ENCODE measurements at regions not wholly inside any gene's neighbourhood (a gene's known extent, or its start where the extent isn't known, plus 50 kb on each side); places are given as distances from the start of the nearest gene placed in this dataset.
A peak's percentile ranks its signal among the peaks of the same experiment; 100 is the strongest.

DNA sequence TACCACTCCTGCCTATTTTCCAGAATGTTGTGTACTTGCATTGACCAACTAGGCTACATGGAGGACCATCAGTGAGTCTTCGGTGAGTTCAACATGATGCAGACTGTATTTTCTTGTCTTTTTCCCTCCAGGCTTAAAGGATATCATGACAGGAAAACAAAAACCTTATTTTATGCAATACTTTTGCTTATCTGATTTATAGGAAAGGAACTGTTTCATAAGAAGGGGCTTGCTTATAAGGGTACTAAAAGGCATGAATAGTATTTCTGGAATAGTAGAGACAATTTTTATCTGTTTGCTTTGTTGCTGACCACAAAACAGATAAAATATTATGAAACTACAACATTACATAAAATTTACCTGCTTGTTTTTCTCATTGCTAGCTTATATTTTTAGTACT, 374.7 kb downstream of the KLF5 start:
- DNase-seq = no peak
- H3K9me3 ChIP-seq (replicated peaks; ENCODE audit: control insufficient read depth, low read depth, low read length) = peaks cover 10% of the 10 kb centered on the region
- 100% methylated on average over 1 of the region's 1 CpG for WGBS (ENCODE audit: insufficient coverage)
- H3K27me3 ChIP-seq (ENCODE audit: control insufficient read depth, insufficient read depth, low read length) = no peaks in the 10 kb centered on the region
- no peak overlapping the region for H3K4me3 ChIP-seq (ENCODE audit: low read length)
- H3K36me3 ChIP-seq (ENCODE audit: control insufficient read depth, insufficient read depth, low read length) = no peaks in the 10 kb centered on the region
- H3K27ac ChIP-seq (ENCODE audit: low read length) = no peak overlapping the region
- H3K4me1 ChIP-seq (ENCODE audit: control insufficient read depth, insufficient read depth, low read length) = no peaks in the 10 kb centered on the region

DNA sequence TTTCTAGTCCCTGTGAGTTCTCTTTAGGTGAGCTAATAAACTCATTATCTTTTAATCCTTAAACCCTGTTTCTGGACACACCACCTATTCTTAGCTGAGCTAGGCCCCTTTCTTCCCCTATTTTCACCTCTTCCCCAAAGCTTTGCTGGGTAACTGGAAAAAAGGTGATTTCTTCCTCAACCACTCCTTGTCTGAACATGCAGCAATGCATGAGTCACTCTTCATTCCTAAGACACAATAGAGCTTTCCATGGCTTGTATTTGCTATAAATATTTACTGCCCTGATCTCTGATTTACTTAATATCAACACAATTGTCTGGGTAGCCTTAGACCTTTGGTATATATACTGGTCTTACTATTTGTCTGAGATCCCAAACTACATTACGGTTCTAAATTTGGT, 370.9 kb downstream of the KLF5 start:
- no peak for DNase-seq
- Histone ChIP-seq H3K27ac (ENCODE audit: low read length) (no peak overlapping the region), H3K27me3 (ENCODE audit: control insufficient read depth, insufficient read depth, low read length) (no peaks in the 10 kb centered on the region), H3K4me1 (ENCODE audit: control insufficient read depth, insufficient read depth, low read length) (no peaks in the 10 kb centered on the region), H3K4me3 (ENCODE audit: low read length) (no peak overlapping the region), H3K9me3 (replicated peaks; ENCODE audit: control insufficient read depth, low read depth, low read length) (no peaks in the 10 kb centered on the region), H3K36me3 (ENCODE audit: control insufficient read depth, insufficient read depth, low read length) (no peaks in the 10 kb centered on the region)
- no CpG with 5 or more reads among the region's 1 CpG for WGBS (ENCODE audit: insufficient coverage)

DNA sequence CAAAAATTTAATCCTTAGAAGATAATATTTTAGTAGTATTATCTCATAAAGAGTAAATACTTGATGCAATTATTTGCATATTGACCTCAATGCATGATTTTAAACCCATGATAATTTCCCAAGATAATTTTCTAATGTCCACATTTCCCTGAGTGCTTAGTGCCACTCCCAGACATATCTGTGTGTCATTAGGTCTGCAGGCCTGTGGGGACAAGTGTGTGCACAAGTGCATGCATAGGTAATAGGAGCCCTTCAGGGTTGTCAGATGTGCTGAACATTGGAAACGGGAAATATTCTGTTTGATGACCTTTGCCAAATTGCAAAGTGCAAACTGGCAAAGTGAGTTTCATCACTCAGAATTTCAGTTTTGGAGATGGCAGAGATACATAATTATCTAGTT, 369.9 kb downstream of the KLF5 start:
- no peaks in the 10 kb centered on the region for H3K4me1 ChIP-seq (ENCODE audit: control insufficient read depth, insufficient read depth, low read length)
- H3K27ac ChIP-seq (ENCODE audit: low read length) = no peak overlapping the region
- no peaks in the 10 kb centered on the region for H3K36me3 ChIP-seq (ENCODE audit: control insufficient read depth, insufficient read depth, low read length)
- no peaks in the 10 kb centered on the region for H3K9me3 ChIP-seq (replicated peaks; ENCODE audit: control insufficient read depth, low read depth, low read length)
- DNase-seq = no peak
- no peak overlapping the region for H3K4me3 ChIP-seq (ENCODE audit: low read length)
- WGBS (ENCODE audit: insufficient coverage) = no CpG with 5 or more reads among the region's 1 CpG
- H3K27me3 ChIP-seq (ENCODE audit: control insufficient read depth, insufficient read depth, low read length) = no peaks in the 10 kb centered on the region

DNA sequence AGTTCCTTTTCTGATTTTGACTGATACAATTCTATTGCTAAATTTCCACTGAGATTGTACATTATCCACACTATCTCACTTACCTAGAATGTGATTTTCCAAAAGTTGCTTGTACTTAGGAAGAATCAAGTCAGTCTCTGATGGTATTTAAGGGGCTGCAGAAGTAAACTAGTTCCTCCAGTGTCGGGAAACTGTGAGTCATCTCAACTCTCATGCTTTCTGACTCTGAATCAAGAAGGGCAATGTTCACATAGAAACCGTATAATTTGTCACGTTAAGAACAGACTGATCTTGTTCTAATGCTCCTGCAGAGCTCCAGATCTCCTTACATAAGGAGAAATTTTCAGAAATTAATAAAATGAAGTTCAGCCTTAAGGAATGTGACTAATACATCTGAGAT, 369.3 kb downstream of the KLF5 start:
- DNase-seq = peak; percentile 50
- no peak overlapping the region for H3K4me3 ChIP-seq (ENCODE audit: low read length)
- 75% methylated on average over 1 of the region's 3 CpGs for WGBS (ENCODE audit: insufficient coverage)
- H3K27me3 ChIP-seq (ENCODE audit: control insufficient read depth, insufficient read depth, low read length) = no peaks in the 10 kb centered on the region
- no peak overlapping the region for H3K27ac ChIP-seq (ENCODE audit: low read length)
- H3K4me1 ChIP-seq (ENCODE audit: control insufficient read depth, insufficient read depth, low read length) = no peaks in the 10 kb centered on the region
- H3K9me3 ChIP-seq (replicated peaks; ENCODE audit: control insufficient read depth, low read depth, low read length) = no peaks in the 10 kb centered on the region
- no peaks in the 10 kb centered on the region for H3K36me3 ChIP-seq (ENCODE audit: control insufficient read depth, insufficient read depth, low read length)

DNA sequence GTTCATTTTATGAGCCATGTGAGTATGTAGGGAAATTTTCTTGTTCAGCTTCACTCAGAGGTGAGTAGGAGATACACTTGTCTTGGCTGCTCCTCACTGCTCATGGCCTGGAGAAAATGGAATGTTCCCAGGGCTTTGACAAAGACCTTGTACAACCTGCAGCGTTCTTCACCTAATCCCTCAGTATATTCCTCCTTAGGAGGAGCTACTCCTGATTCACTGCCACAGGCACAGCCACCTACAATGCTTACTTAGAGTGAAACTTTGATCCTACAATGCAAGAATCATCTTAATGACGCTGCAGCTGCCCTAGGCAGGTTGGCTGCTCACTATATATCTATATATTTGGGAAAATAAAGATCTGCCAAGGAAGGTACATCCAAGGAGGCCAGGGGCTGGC, 364.2 kb downstream of the KLF5 start:
- no peak overlapping the region for H3K4me3 ChIP-seq (ENCODE audit: low read length)
- H3K27ac ChIP-seq (ENCODE audit: low read length) = no peak overlapping the region
- no peaks in the 10 kb centered on the region for H3K27me3 ChIP-seq (ENCODE audit: control insufficient read depth, insufficient read depth, low read length)
- H3K36me3 ChIP-seq (ENCODE audit: control insufficient read depth, insufficient read depth, low read length) = no peaks in the 10 kb centered on the region
- H3K9me3 ChIP-seq (replicated peaks; ENCODE audit: control insufficient read depth, low read depth, low read length) = no peaks in the 10 kb centered on the region
- no peaks in the 10 kb centered on the region for H3K4me1 ChIP-seq (ENCODE audit: control insufficient read depth, insufficient read depth, low read length)
- DNase-seq = no peak
- 57% methylated on average over 1 of the region's 2 CpGs for WGBS (ENCODE audit: insufficient coverage)

DNA sequence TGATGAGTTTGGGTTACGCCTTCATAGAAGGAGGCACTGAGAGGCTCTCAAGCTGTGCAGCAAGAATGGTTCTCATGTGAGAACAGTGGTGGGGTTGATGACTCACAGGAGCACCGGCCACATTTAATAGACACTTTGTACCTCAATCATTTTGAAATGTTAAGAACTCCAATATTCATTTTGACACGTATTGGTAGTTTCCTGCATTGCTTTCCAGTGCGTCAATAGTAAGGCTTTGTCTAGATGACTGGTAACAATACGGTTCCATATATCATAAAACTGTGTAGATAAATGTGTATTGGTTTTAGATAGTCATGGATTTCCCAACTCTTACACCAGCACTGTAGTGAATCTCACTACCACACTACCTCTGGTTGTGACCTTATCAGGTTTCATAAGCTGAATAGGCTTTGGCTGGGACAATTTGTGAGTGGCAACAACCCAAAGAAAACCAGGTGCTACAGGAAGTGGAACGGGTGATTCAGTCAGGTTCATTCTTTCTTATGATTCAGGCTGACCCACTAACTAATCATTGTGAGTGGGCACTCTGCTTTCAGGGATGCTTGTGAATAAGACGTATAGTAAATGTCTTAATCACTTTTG, 362.6 kb downstream of the KLF5 start:
- H3K27me3 ChIP-seq (ENCODE audit: control insufficient read depth, insufficient read depth, low read length) = no peaks in the 10 kb centered on the region

DNA sequence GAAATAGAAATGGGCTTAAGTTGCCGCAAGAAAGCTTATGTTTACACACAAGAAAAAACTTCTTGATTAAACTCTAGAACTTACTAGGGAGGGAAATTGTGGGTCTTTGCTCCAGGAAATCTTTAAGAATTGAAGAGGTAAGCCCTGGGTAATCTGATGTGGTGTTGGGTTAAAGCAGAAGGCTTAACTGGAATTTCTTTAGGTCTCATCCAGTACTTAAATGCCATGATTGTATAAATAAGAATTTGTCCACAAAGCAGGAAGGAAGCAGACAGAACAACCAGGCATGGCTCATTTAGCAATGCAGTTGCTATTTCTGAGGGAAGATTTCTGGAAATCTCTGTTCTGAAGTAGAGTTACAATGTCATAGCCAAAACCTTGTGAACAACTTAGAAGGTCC, 360.4 kb downstream of the KLF5 start:
- H3K27ac ChIP-seq (ENCODE audit: low read length) = no peak overlapping the region
- no CpG with 5 or more reads among the region's 1 CpG for WGBS (ENCODE audit: insufficient coverage)
- H3K9me3 ChIP-seq (replicated peaks; ENCODE audit: control insufficient read depth, low read depth, low read length) = no peaks in the 10 kb centered on the region
- H3K4me1 ChIP-seq (ENCODE audit: control insufficient read depth, insufficient read depth, low read length) = no peaks in the 10 kb centered on the region
- H3K36me3 ChIP-seq (ENCODE audit: control insufficient read depth, insufficient read depth, low read length) = no peaks in the 10 kb centered on the region
- H3K4me3 ChIP-seq (ENCODE audit: low read length) = no peak overlapping the region
- DNase-seq = no peak
- no peaks in the 10 kb centered on the region for H3K27me3 ChIP-seq (ENCODE audit: control insufficient read depth, insufficient read depth, low read length)

More for the DNA sequence above, 362.6 kb downstream of the KLF5 start:
- Histone ChIP-seq H3K4me1 (ENCODE audit: control insufficient read depth, insufficient read depth, low read length) (no peaks in the 10 kb centered on the region), H3K9me3 (replicated peaks; ENCODE audit: control insufficient read depth, low read depth, low read length) (no peaks in the 10 kb centered on the region), H3K27ac (ENCODE audit: low read length) (no peak overlapping the region), H3K4me3 (ENCODE audit: low read length) (no peak overlapping the region), H3K36me3 (ENCODE audit: control insufficient read depth, insufficient read depth, low read length) (no peaks in the 10 kb centered on the region)
- DNase-seq = no peak
- WGBS (ENCODE audit: insufficient coverage) = 57% methylated on average over 1 of the region's 7 CpGs

DNA sequence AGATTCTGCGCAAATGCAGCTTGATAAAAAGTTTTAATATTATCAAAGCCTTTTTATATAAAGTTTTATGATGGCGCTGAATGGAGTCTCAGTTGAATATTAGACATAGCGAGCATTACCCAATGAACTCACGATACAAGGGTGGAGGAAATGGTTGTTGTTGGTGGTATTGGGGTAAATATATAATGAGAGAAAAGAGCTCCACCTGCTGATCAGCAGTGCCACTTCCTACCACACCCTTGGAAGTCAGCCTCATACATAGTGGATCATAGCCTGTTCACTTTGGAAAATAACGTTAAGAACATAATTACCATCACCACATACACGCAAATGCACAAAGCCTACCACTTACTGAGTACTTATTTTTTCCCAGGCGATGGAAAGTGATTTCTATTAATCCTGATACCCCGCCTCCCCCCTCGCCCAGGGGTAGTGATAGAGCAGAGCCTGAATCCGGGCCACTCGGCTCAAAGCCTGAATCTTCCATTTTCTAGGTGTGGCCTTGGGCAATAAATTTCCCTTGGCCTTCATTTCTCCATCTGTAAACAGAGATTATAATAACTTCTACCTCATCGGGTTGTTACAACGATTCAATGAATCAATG, 358.3 kb downstream of the KLF5 start:
- no peak overlapping the region for H3K4me3 ChIP-seq (ENCODE audit: low read length)
- no peaks in the 10 kb centered on the region for H3K4me1 ChIP-seq (ENCODE audit: control insufficient read depth, insufficient read depth, low read length)
- H3K9me3 ChIP-seq (replicated peaks; ENCODE audit: control insufficient read depth, low read depth, low read length) = no peaks in the 10 kb centered on the region
- no peaks in the 10 kb centered on the region for H3K36me3 ChIP-seq (ENCODE audit: control insufficient read depth, insufficient read depth, low read length)
- DNase-seq = no peak
- H3K27ac ChIP-seq (ENCODE audit: low read length) = no peak overlapping the region
- 93% methylated on average over 7 of the region's 13 CpGs for WGBS (ENCODE audit: insufficient coverage)
- no peaks in the 10 kb centered on the region for H3K27me3 ChIP-seq (ENCODE audit: control insufficient read depth, insufficient read depth, low read length)

DNA sequence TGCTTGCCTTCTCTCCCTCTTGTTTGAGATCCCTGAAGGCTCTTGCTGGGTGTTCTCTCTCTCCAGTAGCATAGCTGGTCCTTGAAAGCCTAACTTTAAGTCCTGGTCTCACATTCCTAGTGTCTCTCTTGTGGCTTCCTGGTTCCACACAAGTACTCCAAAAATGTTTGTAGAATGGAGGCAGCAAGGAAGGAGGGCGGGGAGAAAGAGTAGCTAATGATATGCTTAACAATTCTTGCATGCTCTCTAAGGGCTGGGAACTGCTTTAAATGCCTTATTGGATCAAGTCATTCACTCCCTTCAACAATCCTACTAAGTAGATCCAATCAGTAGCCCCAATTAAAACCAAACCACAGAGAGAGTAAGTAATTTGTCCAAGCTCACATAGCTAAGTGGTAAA, 357.3 kb downstream of the KLF5 start:
- Histone ChIP-seq H3K36me3 (ENCODE audit: control insufficient read depth, insufficient read depth, low read length) (no peaks in the 10 kb centered on the region), H3K9me3 (replicated peaks; ENCODE audit: control insufficient read depth, low read depth, low read length) (no peaks in the 10 kb centered on the region), H3K27ac (ENCODE audit: low read length) (no peak overlapping the region), H3K4me1 (ENCODE audit: control insufficient read depth, insufficient read depth, low read length) (no peaks in the 10 kb centered on the region), H3K27me3 (ENCODE audit: control insufficient read depth, insufficient read depth, low read length) (no peaks in the 10 kb centered on the region), H3K4me3 (ENCODE audit: low read length) (no peak overlapping the region)
- DNase-seq = no peak
- WGBS (ENCODE audit: insufficient coverage) = no CpG with 5 or more reads among the region's 1 CpG

DNA sequence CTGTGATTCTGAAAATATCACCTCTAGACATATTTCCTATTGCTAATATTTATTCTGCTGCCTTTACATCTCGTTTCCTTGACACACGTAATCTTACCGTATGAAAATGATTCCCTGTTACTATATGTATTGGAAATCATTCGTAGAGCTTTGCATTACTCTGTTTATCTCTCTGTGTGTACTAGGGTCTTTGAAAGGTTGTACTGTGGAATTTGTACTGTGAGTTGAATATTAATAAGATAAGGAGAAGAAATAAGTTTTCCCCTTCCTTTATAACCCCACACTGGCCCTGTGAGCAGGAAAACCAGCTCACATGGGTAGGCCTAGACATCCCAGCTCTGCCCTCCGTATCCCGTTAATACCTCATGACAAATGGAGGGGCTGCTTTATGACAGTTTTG, 354.9 kb downstream of the KLF5 start:
- Histone ChIP-seq H3K4me1 (ENCODE audit: control insufficient read depth, insufficient read depth, low read length) (no peaks in the 10 kb centered on the region), H3K4me3 (ENCODE audit: low read length) (no peak overlapping the region), H3K27ac (ENCODE audit: low read length) (no peak overlapping the region), H3K27me3 (ENCODE audit: control insufficient read depth, insufficient read depth, low read length) (no peaks in the 10 kb centered on the region), H3K9me3 (replicated peaks; ENCODE audit: control insufficient read depth, low read depth, low read length) (no peaks in the 10 kb centered on the region), H3K36me3 (ENCODE audit: control insufficient read depth, insufficient read depth, low read length) (no peaks in the 10 kb centered on the region)
- WGBS (ENCODE audit: insufficient coverage) = no CpG with 5 or more reads among the region's 6 CpGs
- no peak for DNase-seq

DNA sequence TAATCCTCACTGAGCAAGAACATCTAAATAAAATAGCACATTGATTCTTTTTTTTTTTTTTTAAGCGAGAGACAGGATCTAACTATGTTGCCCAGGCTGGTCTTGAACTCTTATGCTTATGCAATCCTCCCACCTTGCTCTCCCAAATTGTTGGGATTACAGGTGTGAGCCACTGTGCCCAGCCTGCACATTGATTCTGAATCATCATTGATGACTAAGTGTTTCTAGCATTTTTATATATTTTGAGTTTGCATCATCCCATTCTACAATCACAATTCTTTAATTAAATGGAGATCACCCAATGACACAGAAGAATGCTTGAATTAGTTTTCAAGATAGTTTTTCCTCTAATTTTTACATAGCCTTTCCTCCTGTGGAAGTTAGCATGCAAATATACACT, 354.1 kb downstream of the KLF5 start:
- no CpG with 5 or more reads among the region's 1 CpG for WGBS (ENCODE audit: insufficient coverage)
- H3K9me3 ChIP-seq (replicated peaks; ENCODE audit: control insufficient read depth, low read depth, low read length) = no peaks in the 10 kb centered on the region
- H3K27ac ChIP-seq (ENCODE audit: low read length) = no peak overlapping the region
- DNase-seq = no peak
- no peaks in the 10 kb centered on the region for H3K27me3 ChIP-seq (ENCODE audit: control insufficient read depth, insufficient read depth, low read length)
- H3K36me3 ChIP-seq (ENCODE audit: control insufficient read depth, insufficient read depth, low read length) = no peaks in the 10 kb centered on the region
- H3K4me3 ChIP-seq (ENCODE audit: low read length) = no peak overlapping the region
- H3K4me1 ChIP-seq (ENCODE audit: control insufficient read depth, insufficient read depth, low read length) = no peaks in the 10 kb centered on the region

Measured in muscle of leg (tissue), 3 donors.